SK-N-DZ (cell line): ENCODE measurements at regions not wholly inside any gene's neighbourhood (a gene's known extent, or its start where the extent isn't known, plus 50 kb on each side); places are given as distances from the start of the nearest gene placed in this dataset.

Experiments used
- DNase-seq: peaks from one replicate; pipeline ENCODE4 v3.0.0-alpha.2; 2015; ENCODE audit warnings: low spot score
- small RNA-seq, 2 experiments: library from RNA; depleted of rRNA; stranded (forward); fragments of <200 nt; gene quantifications; one replicate each; pipeline ENCODE3, GENCODE V24; 2014

DNA sequence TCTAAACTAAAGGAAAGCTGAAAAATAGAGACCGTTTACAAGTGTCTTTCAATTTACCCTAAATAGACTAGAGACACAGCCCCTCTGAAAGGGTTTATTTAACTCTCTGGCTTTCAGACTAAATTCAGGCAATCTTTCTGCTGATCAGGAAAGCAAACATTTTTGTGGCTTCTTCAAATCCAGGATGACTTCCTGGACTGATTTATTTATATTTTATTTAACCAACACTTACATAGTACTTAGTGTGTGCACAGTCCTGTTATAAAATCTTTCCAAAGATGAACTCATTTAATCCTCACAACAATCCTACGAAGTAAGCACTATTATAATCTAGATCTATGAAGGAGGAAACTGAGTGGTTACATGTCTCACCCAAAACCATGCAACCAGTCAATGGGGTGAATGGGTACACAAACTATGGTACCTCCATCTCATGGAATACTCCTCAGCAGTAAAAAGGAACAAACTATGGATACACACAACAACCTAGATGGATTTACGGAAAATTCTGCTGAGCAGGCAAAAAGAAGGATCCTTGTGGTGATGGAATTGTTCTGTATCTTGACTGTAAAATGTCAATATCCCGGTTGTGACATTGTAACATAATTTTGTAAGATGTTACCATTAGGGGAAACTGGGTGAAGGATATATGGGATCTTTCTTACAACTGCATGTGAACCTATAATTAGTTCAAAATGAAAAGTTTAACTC is 64.1 kb upstream of the MAMLD1 start:
- DNase-seq: no peak

- DNase-seq: no peak
These were observed 63.5 kb upstream of the MAMLD1 start for GRCh38 chrX:150299579-150299978.

GRCh38 chrX:150303386-150304097 is 59.6 kb upstream of the MAMLD1 start:
- DNase-seq: no peak

DNA sequence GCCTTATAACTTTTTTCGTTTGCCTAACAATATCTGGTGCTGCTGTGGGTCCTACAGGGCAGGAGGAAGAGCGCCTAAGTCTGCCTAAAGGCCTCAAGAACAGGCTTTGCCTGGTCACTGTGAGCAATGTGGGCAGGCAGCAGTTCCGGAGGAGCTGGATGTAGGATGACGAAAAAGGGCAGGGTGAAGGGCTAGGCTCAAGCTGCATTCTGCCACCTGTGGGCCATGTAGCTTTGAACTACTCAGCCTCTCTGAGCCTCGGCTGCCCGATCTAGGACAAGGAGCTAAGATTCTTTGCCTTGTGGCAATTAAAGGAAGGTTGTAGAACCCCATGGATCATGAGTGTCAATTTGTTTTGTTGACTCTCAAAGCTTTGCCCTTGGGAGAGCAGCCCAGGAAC is 57.1 kb upstream of the MAMLD1 start:
- no peak for DNase-seq

- DNase-seq: no peak
These were observed 55.1 kb upstream of the MAMLD1 start for GRCh38 chrX:150308041-150308440.

DNA sequence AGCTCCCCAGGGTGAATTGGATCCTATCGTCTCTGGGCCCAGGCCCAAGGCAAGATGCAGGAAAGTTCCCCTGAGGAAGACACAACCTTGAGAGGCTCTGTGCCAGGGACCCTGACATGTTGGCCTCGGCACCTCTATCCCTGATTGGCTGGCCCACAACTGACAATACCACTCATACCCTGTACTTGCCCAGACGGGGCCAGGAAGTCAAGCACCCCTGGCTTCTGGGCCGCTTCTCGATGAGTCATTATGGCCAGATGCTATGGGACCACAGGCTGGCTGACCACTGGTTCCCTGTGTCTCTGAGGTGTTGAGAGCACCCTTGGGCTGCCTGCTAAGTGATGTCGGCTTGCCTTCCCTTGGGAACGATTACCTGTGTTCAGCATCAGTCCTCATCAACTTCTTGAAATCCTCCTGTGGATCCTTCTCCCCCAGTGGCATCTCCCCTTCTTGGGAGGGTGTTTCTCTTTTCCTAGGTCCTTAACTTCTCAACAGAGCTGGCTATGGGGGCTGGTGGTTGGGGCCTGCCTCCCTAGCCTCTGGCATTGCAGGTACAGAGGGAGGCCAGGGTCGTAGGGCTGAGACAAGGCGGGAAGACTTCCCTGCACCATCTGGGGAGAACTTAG is 54.5 kb upstream of the MAMLD1 start:
- DNase-seq: no peak

GRCh38 chrX:150310417-150310816 is 52.7 kb upstream of the MAMLD1 start:
- no peak for DNase-seq

DNA sequence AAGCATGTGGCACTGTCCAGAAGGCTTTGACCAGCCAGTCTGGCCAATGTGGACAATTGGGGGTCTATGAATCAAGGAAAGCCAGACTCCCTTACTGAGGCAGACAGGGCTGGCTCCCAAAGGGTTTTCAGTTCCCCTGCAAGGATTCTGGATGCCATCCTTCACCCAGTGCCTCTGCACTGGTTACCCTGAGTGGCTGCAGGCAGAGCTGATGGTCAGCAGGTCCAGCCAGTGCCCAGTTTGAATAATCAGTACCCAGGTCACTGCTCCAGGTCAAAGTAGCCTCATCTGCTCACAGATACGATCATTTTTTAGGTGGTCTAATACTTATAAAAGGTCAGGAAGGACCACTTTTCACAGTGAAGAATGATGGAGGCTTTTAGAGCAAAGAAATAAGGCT is 52.2 kb upstream of the MAMLD1 start:
- DNase-seq: no peak

DNA sequence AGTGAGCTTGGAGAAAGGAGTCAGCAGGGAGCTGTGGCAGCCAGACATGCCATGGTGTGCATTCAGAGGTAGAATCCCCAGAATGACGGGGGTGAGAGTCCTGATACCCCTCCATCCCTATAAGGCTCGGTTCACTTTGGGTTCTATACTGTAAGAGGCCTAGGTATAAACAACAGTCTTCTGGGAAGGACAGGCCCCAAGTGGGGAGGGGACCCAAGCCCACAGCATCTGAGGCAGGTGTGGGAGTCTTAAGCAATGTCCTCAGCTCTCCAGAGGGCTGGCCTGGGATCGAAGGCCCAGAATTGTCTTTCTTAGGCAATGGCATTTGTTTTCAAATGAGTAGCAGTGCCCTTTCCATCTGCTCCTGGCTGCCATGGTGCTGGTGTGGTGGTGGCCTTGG is 50.2 kb upstream of the MAMLD1 start:
- no peak for DNase-seq

Small RNA genes lying in the stretch of these regions (small RNA-seq; reads per million reads assigned to genes)
- 0 reads per million in 2 experiments for gene MIR2114
